Smooth muscle cell (in vitro differentiated cells): ENCODE measurements at regions not wholly inside any gene's neighbourhood (a gene's known extent, or its start where the extent isn't known, plus 50 kb on each side); places are given as distances from the start of the nearest gene placed in this dataset.
A peak's percentile ranks its signal among the peaks of the same experiment; 100 is the strongest.

ENCODE experiments used
- DNase-seq: peaks from one replicate; lab custom pipeline; 2025; ENCODE audit not compliant: unreplicated experiment; lab: John Stamatoyannopoulos, UW
- H2AFZ ChIP-seq: fragments of 200-600 bp; sonication (generic); 2 replicates; pipeline ENCODE4 v1.6.0; 2016; ENCODE audit warnings: antibody characterized with exemption, low read depth, mild to moderate bottlenecking
- H3F3A ChIP-seq: fragments of 200-600 bp; sonication (generic); 2 replicates; pipeline ENCODE4 v1.6.0; 2017; ENCODE audit warnings: antibody characterized with exemption, low read depth
- H3K27ac ChIP-seq: fragments of 200-600 bp; sonication (generic); 2 replicates; pipeline ENCODE4 v1.5.1; 2016; ENCODE audit warnings: low read depth, mild to moderate bottlenecking
- H3K27me3 ChIP-seq: fragments of 200-600 bp; sonication (generic); 2 replicates; pipeline ENCODE4 v1.6.1; 2016; ENCODE audit warnings: low read depth, mild to moderate bottlenecking
- H3K36me3 ChIP-seq: fragments of 200-600 bp; sonication (generic); 2 replicates; pipeline ENCODE4 v1.5.1; 2016; ENCODE audit warnings: low read depth
- H3K4me1 ChIP-seq: fragments of 200-600 bp; sonication (generic); 2 replicates; pipeline ENCODE4 v1.5.1; 2016; ENCODE audit warnings: low read depth
- H3K4me2 ChIP-seq: fragments of 200-600 bp; sonication (generic); 2 replicates; pipeline ENCODE4 v1.6.0; 2016; ENCODE audit warnings: mild to moderate bottlenecking
- H3K4me3 ChIP-seq: fragments of 200-600 bp; sonication (generic); 2 replicates; pipeline ENCODE4 v1.5.1; 2016; ENCODE audit warnings: mild to moderate bottlenecking
- H3K79me2 ChIP-seq: fragments of 200-600 bp; sonication (generic); 2 replicates; pipeline ENCODE4 v1.6.0; 2016; ENCODE audit warnings: low read depth, mild to moderate bottlenecking
- H3K9ac ChIP-seq: fragments of 200-600 bp; sonication (generic); 2 replicates; pipeline ENCODE4 v1.6.0; 2016; ENCODE audit warnings: low read depth
- H3K9me3 ChIP-seq: fragments of 200-600 bp; sonication (generic); replicated peaks from 2 replicates; pipeline ENCODE4 v1.5.1; 2016; ENCODE audit warnings: low read depth
- H4K20me1 ChIP-seq: fragments of 200-600 bp; sonication (generic); 2 replicates; pipeline ENCODE4 v1.6.0; 2016; ENCODE audit warnings: low read depth
- WGBS: methylation state at CpG from one replicate; pipeline ENCODE4 v1.1.7; 2016; ENCODE audit warnings: low lambda C conversion rate; 5-methylcytosine and 5-hydroxymethylcytosine counted together
- TF ChIP-seq, protein P1 (sequence below): fragments of 200-600 bp; sonication (generic); IDR thresholded peaks from 2 replicates; pipeline ENCODE4 v1.5.1; 2017; ENCODE audit warnings: borderline replicate concordance, mild to moderate bottlenecking, antibody characterized with exemption; ENCODE audit not compliant: insufficient read depth, poor library complexity, severe bottlenecking

DNA sequence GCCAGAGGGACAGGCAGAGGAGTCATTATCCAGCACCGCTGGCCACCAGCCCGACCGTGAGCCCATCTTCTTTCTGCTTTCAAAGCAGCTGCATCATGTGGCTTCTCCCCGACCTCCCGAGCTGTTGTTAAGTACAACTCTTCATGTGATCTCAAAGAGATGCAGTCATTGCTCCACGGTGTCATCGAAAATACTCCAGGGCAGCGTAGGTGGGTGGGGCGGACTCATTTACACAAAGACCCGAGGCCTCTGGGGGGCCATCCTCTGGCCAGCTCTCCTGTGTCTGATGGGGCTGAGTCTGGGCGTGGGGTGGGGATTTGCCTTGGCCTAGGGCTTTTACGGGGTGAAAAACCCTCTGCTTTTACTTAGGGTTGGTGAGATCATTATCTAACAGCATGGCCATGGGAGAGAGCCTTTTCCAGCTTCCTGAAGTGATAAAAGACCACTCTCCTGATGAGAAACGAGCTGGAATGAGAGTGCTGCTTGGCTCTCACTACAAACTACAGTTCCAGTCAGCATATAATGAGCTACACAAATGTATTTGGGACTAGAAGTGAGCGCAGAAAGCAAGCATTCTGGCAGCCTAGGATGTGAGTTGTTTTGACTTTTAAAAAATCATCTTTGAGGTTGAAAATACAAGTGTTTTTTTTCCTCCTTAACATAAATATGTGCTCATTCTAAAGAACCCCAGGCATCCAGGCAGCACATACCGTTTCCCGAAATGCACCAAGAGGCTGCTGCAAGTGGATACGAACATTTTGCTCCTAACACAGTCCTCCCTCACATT, 165.0 kb downstream of the RHOU start:
- H3K27ac ChIP-seq: peak overlapping the region; percentile 94
- DNase-seq: peak; percentile 24
- peak overlapping the region; percentile 80 for H3K4me2 ChIP-seq
- H3K9ac ChIP-seq: peak overlapping the region; percentile 70
- H3K9me3 ChIP-seq: no peaks in the 10 kb centered on the region
- H3K27me3 ChIP-seq: no peaks in the 10 kb centered on the region
- H4K20me1 ChIP-seq: no peaks in the 10 kb centered on the region
- no peaks in the 10 kb centered on the region for H3K36me3 ChIP-seq
- peaks cover 35% of the 10 kb centered on the region for H3F3A ChIP-seq
- H3K4me1 ChIP-seq: peaks cover 37% of the 10 kb centered on the region
- TF ChIP-seq, protein P1, sequence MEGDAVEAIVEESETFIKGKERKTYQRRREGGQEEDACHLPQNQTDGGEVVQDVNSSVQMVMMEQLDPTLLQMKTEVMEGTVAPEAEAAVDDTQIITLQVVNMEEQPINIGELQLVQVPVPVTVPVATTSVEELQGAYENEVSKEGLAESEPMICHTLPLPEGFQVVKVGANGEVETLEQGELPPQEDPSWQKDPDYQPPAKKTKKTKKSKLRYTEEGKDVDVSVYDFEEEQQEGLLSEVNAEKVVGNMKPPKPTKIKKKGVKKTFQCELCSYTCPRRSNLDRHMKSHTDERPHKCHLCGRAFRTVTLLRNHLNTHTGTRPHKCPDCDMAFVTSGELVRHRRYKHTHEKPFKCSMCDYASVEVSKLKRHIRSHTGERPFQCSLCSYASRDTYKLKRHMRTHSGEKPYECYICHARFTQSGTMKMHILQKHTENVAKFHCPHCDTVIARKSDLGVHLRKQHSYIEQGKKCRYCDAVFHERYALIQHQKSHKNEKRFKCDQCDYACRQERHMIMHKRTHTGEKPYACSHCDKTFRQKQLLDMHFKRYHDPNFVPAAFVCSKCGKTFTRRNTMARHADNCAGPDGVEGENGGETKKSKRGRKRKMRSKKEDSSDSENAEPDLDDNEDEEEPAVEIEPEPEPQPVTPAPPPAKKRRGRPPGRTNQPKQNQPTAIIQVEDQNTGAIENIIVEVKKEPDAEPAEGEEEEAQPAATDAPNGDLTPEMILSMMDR: no peak
- H2AFZ ChIP-seq: peak overlapping the region; percentile 12
- no peak overlapping the region for H3K4me3 ChIP-seq
- 9% methylated on average over 17 of the region's 17 CpGs for WGBS
- H3K79me2 ChIP-seq: no peaks in the 10 kb centered on the region

DNA sequence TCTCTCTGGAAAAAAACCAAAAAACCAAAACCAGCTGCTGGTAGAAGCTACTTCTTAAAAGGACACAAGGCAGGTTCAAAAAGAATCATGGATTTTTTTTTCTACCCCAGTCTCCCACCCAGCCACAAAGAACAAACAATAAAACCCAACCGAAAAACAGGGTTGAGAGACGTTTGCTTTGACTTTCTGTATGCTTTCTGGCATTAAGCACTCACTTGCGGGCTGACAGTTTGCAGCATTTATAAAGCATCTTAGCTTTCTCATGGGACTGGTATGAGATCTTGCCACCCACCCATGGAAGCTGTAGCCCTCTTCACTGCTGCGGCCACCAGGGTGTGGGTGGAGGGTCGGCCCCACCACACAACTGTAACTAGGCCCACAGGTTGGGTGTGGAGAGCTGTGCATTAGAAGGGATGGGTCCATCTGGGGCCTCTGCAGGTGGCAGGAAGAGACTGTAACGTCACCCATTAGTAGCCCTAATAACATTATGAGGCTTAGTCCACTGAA, 165.7 kb downstream of the RHOU start:
- Histone ChIP-seq H3F3A (peaks cover 35% of the 10 kb centered on the region), H3K4me2 (peak overlapping the region; percentile 80), H3K27ac (peak overlapping the region; percentile 94), H3K4me3 (no peak overlapping the region), H3K9ac (peak overlapping the region; percentile 70), H3K27me3 (no peaks in the 10 kb centered on the region), H3K9me3 (no peaks in the 10 kb centered on the region), H2AFZ (no peak overlapping the region), H3K4me1 (peaks cover 37% of the 10 kb centered on the region), H3K79me2 (no peaks in the 10 kb centered on the region), H4K20me1 (no peaks in the 10 kb centered on the region), H3K36me3 (no peaks in the 10 kb centered on the region)
- 37% methylated on average over 6 of the region's 6 CpGs for WGBS
- TF ChIP-seq, protein P1: no peak
- no peak for DNase-seq

DNA sequence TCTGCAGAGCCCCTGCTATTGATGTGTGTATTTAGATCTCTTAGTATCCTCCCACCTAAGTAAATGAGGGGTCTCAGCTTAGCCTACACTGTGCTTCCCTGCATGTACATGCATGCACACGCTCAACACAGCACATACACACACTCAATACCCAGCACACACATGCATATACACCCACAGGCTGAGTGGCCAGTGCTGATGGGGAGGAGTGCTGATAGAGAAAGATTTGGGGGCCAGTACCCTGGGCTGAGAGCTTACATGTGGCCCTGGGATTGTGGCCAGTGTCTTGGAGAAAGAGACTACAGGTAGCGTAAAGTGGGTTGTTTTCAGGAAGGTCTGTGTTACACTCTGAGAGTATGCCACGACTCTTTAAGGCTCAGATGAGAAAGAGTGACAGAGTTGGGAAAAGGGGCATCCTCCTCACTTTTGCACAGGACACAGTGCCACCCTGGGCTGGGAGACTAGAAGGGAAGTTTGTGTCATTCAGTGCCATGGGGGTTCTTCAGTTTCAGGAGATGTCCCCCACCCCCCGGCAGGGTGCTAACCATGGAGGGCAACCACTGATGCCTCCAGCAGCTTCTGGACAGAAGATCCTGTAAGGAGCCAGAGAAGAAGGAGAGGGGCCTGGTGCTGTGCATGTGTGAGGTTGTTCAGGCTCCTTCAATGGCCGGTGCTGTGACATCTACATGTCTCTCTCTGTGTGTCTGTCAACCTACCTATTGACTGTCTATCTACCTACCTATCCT, 166.8 kb downstream of the RHOU start:
- Histone ChIP-seq H2AFZ (no peak overlapping the region), H3K27me3 (no peaks in the 10 kb centered on the region), H3F3A (peaks cover 35% of the 10 kb centered on the region), H3K9ac (no peak overlapping the region), H3K4me1 (peaks cover 37% of the 10 kb centered on the region), H4K20me1 (no peaks in the 10 kb centered on the region), H3K4me3 (no peak overlapping the region), H3K36me3 (no peaks in the 10 kb centered on the region), H3K4me2 (no peak overlapping the region), H3K9me3 (no peaks in the 10 kb centered on the region), H3K27ac (peak overlapping the region; percentile 44), H3K79me2 (no peaks in the 10 kb centered on the region)
- 55% methylated on average over 5 of the region's 5 CpGs for WGBS
- TF ChIP-seq, protein P1: no peak
- DNase-seq: no peak
